CD4-positive, alpha-beta T cell treated with Interferon alpha-2 for 1 hour (primary cell): ENCODE measurements at regions not wholly inside any gene's neighbourhood (a gene's known extent, or its start where the extent isn't known, plus 50 kb on each side); places are given as distances from the start of the nearest gene placed in this dataset.
A peak's percentile ranks its signal among the peaks of the same experiment; 100 is the strongest.
"Not testable (repeated sequence)": the region's sequence is repeated elsewhere in the genome, so short reads cannot be mapped to it uniquely, and the experiment has no call there.

Experiments used
- DNase-seq, 2 donors: peaks; one replicate each; pipeline ENCODE4 v3.0.0-alpha.2; 2020 to 2022

DNA sequence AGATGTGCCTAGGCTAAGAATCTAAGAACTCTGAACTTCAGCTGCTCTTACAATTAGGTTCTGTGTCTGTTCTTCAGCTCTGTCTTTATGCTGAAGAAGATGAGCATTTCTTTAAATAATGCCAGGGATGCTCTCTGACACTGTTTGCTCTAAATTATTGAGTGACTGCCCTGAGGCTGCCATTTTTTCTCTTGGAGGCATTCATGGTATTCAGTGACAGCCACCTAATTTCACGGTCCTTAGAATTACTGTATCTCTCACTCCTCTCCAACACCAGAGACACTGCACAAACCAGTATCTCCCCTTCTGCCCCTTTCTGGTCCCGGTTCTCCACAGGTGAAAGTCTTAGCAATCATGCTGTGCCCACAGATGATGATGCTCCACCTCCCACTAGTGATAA lies 123.6 kb upstream of the MPHOSPH6 start:
- DNase-seq: no peak

DNA sequence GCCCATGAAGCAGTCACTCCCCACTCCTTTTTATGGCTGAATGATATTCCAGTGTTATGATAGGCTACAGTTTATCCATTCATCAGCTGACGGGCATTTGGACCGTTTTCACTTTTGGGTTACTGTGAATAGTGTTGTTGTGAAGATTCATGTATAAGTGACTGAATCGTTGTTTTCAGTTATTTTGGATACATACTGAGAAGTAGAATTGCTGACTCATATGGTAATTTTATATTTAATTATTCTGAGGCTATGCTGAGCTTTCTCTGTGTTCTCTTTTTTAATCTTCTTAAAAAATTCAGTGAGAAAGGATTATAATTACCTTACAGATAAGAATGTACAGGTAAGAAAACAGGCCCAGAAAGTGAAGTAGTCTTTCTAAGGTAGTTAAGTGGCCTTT lies 117.9 kb upstream of the MPHOSPH6 start:
- no peak for DNase-seq

DNA sequence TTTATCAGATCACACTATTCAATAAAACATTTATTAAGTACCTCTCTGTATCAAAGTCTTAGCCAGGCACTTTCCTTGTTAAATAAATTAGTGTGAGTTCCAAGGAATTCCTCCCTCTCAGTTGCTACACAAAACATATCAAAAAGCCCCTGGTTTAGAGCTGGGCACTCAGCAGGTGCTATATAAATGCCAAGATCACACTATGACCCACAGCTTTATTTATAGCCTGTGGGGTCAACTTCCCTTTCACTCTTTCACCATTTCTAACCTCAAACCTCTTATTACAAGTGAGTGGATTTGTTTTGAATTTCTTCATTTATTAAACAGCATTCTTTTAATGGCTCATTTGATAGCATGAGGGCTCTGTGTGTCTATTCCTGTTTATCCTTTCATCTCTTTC lies 112.6 kb upstream of the MPHOSPH6 start:
- DNase-seq: no peak

DNA sequence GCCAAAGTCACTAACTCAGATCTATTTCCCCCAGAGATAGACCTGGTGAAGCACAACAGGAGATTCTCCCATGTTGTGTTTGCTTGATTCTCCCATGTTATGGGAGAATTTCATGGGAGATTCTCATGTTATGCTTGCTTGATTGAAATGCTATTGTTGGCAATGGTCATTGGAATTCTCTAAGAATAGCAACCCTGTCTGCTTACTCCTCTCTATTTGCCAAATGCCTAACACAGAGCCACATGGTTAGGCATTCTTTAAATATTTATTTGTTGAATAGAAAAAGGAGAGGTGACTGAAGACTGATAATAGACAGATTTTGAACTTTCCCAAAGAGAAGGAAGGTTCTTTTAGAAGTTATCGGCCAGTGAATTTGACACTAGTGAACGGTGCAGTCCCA lies 111.5 kb upstream of the MPHOSPH6 start:
- DNase-seq: no peak

GRCh38 chr16:82280867-82281266 lies 110.8 kb upstream of the MPHOSPH6 start:
- DNase-seq: no peak

DNA sequence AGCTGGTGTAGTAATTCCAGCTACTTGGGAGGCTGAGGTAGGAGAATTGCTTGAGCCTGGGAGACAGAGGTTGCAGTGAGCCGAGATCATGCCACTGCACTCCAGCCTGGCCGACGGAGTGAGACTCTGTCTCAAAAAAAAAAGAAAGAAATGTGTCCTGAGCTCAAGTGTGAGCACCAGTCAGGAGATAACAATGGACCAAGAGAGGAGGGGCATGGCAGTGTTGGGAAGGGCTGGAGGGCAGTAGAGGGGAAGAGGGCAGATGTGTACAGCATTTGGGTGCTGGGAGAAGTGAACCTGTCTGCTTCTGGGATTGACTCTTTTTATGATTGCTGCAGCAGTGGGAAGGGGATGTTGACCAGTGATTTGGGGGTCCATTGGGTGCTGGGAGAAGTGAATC lies 105.3 kb upstream of the MPHOSPH6 start:
- DNase-seq: not testable (repeated sequence)

DNA sequence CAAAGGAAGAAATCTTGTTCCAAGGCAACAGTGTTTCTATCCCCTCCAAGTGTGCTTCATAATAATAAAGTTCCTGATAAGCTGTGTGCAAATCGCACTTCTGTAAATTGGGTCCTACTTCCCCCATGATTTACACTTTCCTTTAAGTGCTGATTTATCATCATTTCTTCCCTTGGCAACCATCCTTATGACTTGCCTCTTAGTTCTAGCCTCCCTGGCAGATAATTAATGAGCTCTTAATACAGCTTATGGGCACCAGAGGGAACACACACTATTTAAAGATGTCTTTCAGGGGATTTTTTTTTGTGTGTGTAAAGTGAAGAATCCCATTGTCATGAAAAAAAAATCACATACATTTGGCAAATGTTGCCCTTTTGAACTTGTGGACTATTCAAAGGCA lies 101.6 kb upstream of the MPHOSPH6 start:
- DNase-seq: no peak

DNA sequence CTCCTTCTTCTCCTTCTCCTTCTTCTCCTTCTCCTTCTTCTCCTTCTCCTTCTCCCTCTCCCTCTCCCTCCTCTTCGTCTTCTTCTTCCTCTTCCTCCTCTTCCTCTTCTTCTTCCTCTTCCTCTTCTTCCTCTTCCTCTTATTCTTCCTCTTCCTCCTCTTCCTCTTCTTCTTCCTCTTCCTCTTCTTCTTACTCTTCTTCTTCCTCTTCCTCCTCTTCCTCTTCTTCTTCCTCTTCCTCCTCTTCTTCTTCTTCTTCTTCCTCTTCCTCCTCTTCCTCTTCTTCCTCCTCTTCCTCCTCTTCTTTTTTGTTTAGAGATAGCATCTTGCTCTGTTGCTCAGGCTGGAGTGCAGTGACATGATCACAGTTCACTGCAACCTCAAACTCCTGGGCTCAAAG lies 97.7 kb upstream of the MPHOSPH6 start:
- not testable (repeated sequence) for DNase-seq

DNA sequence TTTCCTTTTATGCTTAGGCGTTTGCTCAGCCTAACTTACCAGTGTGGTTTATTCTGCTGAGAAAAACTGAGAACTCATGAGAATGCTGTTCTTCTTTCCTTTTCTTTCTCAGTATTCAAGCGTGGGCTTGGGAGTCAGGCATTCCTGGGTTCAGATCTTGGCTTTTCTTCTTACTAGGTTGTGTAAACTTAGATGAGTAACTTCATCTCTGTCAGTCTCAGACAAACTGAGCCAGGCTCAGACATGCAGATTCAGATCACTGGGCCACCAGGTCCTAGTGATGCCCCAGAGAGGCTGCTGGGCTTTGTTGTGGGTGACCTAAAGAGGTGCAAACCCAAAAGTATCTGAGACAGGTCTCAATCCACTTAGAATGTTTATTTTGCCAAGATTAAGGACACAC lies 95.8 kb upstream of the MPHOSPH6 start:
- DNase-seq: no peak

- DNase-seq: no peak
Observed at GRCh38 chr16:82264756-82265155, 94.7 kb upstream of the MPHOSPH6 start.

DNA sequence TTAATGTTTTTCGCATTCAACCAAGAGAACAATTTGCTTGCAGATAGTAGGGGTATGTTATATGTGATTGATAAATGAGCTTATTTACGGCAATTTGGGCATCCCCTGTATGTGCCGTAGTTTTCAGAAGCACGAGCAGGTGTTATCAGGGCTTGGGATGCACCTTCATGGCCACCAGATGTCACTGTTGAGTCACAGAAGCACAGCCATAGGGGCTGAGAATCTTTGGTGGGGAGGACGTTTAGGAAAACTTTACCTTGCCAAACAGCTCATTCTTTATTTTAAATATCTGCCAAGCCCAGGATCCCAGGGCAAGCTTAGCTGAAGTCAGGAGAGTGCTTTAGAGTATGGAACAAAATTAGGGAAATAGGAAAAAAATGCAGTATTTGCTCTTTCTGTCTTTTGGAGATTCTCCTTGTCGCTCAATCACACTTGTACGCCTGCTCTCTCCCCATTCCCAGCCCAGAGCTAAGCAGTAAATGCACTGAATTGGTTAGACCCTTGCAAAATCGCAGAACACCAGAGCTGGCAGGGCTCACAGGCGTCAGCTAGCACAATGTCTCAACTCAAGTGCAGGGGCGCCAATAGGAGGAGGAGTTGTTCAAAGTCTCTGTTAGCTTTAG lies 93.6 kb upstream of the MPHOSPH6 start:
- DNase-seq: peak; percentile 34 to 61

GRCh38 chr16:82262244-82262643 lies 92.2 kb upstream of the MPHOSPH6 start:
- DNase-seq: no peak

DNA sequence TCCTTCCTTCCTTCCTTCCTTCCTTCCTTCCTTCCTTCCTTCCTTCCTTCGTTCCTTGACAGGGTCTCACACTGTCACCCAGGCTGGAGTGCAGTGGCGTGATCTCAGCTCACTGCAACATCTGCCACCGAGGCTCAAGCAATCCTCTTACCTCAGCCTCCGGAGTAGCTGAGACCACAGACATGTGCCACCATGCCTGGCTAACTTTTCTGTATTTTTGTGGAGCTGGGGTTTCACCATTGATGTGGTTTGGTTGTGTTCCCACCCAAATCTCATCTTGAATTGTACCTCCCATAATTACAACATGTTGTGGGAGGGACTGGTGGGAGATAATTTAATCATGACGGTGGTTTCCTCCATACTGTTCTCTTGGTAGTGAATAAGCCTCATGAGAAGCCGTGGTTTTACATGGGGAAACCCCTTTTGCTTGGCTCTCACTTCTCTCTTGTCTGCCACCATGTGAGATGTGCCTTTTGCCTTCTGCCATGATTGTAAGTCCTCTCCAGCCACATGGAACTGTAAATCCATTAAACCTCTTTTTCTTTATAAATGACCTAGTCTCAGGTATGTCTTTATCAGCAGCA lies 90.3 kb upstream of the MPHOSPH6 start:
- no peak for DNase-seq

DNA sequence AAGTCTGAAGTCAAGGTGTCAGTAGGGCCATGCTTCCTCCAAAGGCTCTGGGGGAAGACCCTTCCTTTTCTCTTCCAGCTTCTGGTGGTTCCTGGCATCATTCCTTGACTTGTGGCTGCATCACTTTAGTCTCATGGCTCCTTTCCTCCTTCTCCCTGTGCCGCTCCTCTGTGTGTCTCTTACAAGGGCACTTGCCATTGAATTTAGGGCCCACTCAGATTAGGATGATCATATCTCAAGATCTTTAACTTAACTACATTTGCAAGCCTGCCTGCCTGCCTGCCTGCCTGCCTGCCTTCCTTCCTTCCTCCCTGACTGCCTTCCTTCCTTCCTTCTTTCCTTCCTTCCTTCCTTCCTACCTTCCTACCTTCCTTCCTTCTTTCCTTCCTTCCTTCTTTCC lies 89.7 kb upstream of the MPHOSPH6 start:
- DNase-seq: no peak

DNA sequence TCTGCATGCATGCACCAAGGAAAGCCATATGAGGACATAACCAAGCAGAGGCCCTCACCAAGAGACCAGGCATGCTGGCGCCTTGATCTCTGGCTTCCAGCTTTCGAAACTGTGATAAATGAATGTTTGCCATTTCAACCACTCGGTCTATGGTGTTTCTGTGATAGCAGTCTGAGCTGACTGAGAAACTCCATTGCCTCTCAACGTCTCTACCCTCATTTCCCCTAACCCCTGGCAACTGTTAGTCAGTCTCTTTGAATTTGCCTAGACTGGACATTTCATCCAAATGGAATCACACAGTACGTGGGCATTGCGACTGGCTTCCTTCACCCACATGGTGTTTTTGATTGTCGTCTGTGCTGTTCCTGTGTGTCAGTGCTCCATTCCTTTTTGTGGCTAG lies 88.0 kb upstream of the MPHOSPH6 start:
- DNase-seq: no peak

DNA sequence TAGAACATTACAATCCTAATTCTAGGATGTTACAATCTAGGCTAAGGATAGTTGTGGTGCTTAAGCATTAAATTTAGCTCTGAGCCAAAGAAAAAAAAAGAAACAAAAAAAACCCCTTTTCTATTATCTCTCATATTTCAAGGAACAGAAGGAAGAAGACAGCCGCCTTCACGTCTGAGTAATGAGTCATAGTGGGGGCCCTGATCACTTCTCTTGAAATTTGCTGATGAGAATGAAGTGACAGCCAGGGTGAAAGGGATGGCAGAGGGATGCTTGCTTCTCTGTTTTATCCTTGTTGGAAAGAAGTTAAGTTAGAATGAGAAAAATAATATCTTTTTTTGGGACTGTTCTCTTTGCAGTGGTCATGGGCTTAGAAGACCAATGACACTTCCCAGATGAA lies 82.6 kb upstream of the MPHOSPH6 start:
- DNase-seq: no peak

GRCh38 chr16:82248677-82249076 lies 78.7 kb upstream of the MPHOSPH6 start:
- DNase-seq: no peak

GRCh38 chr16:82248012-82248656 lies 78.1 kb upstream of the MPHOSPH6 start:
- no peak for DNase-seq

DNA sequence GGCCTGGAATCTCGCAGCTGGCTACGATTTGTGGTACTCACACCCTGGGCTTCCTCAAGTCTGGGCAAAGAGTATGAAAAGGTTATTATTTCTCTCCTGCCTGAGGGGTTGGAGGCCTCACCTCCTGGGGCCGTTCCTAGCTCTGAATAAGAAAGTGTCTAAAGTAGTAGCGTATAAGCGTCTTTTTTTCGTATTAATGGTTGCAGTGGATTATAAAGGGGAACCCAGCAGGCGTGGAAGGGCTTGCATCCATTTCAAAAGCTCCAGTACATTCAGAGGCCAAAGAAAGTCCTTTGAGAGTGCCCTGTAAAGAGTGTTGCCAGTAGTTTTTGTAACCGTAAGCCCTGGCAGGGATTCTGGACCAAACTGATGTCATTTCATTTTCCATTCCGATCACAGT lies 72.2 kb upstream of the MPHOSPH6 start:
- DNase-seq: no peak

GRCh38 chr16:82241469-82242052 lies 71.5 kb upstream of the MPHOSPH6 start:
- no peak for DNase-seq

DNA sequence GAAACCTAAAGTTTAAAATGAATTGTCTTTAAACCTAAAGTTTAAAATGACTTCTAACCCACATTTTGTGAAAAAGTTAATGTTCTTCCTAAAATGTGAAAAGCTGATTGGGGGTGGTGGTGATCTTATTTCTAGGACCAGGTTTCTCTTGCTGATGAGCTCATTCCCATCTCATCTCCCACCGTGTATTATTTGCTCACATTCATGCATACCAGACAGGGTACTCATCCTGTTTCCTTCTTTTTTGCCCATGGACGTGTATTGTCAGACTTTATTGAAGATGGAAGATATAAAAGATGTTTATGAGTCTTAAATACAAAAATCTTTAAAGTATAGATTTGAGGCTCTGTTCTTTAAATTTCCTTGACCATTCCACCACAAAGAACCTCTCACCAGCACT lies 70.1 kb upstream of the MPHOSPH6 start:
- DNase-seq: no peak

DNA sequence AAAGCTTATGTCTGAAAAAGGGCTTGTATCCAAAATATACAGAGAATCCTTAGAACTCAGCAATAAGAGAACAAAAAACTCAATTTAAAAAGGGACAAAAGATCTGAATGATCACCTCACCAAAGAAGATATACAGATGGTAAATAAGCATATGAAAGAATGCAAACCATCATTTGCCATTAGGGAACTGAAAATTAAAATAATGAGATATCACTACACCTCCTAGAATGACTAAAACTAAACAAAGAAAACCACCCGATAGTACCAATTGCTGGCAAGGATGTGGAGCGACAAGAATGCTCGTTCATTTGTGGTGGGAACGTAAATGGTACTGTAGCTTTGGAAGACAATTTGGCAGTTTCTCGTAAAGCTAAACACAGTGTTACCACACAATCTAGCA lies 66.9 kb upstream of the MPHOSPH6 start:
- no peak for DNase-seq

DNA sequence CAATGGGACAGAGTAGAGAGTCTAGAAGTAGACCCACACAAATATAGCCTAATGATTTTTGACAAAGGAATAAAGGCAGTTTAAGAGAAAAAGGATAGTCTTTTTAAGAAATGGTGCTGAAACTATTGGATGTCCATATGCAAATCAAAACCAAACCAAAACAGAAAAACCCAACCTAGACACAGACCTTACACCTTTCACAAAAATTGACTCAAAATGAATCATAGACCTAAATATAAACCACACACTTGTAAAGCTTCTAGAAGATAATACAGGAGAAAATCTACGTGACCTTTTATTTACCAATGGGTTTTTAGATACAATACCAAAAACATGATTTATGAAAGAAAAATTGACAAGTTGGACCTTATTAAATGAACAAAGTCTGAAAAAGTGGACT lies 66.4 kb upstream of the MPHOSPH6 start:
- DNase-seq: no peak

GRCh38 chr16:82232806-82233205 lies 62.8 kb upstream of the MPHOSPH6 start:
- DNase-seq: no peak
